ENCODE measurements at regions not wholly inside any gene's neighbourhood (a gene's known extent, or its start where the extent isn't known, plus 50 kb on each side); places are given as distances from the start of the nearest gene placed in this dataset.

DNA sequence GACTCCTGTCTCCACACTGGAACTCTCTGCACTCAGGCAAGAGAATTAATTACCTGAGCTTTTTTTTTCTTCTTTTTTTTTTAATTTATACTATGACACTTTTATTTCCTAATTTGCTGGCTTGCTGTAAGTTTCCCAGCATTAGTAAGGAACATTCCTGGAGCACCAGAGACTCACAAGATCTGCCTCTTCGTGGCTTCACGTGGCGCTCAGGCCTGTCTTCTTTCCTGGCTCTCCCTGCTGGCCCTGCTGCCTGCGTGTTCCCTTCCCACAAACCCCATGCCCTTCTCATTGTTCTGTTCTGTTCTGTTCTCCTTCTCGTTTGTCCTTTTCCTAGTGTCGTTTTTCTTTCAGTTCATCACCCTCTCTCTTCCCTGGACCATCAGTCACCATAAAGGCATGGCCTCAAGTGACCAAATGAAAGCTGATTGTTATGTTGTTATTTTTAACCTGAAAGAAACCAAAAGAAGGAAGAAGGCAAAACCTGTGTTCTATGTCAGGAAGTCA is 591.6 kb upstream of the PFKP start:
- no peak overlapping the region for H3K27ac Mint-ChIP-seq
- Histone ChIP-seq H3K36me3 (no peaks in the 10 kb centered on the region), H3K27me3 (no peaks in the 10 kb centered on the region), H3K4me2 (no peak overlapping the region), H3F3A (ENCODE audit: low read depth) (peaks cover 10% of the 10 kb centered on the region), H3K9me3 (ENCODE audit: low read depth) (no peaks in the 10 kb centered on the region), H2AFZ (replicated peaks) (no peak overlapping the region), H3K79me2 (ENCODE audit: low read depth) (no peaks in the 10 kb centered on the region), H3K27ac (no peak overlapping the region), H3K4me1 (peaks cover 21% of the 10 kb centered on the region), H4K20me1 (ENCODE audit: low read depth) (no peaks in the 10 kb centered on the region), H3K4me3 (no peak overlapping the region), H3K9ac (no peak overlapping the region)
- H3K4me1 Mint-ChIP-seq = peaks cover 5% of the 10 kb centered on the region
- peaks cover 2% of the 10 kb centered on the region for H3K27me3 Mint-ChIP-seq (ENCODE audit: insufficient read depth, low read depth)
- H3K36me3 Mint-ChIP-seq = no peaks in the 10 kb centered on the region
- TF ChIP-seq EZH2phosphoT487 (IDR thresholded peaks at IDR 0.05) = no peak
- TF ChIP-seq, protein P1, sequence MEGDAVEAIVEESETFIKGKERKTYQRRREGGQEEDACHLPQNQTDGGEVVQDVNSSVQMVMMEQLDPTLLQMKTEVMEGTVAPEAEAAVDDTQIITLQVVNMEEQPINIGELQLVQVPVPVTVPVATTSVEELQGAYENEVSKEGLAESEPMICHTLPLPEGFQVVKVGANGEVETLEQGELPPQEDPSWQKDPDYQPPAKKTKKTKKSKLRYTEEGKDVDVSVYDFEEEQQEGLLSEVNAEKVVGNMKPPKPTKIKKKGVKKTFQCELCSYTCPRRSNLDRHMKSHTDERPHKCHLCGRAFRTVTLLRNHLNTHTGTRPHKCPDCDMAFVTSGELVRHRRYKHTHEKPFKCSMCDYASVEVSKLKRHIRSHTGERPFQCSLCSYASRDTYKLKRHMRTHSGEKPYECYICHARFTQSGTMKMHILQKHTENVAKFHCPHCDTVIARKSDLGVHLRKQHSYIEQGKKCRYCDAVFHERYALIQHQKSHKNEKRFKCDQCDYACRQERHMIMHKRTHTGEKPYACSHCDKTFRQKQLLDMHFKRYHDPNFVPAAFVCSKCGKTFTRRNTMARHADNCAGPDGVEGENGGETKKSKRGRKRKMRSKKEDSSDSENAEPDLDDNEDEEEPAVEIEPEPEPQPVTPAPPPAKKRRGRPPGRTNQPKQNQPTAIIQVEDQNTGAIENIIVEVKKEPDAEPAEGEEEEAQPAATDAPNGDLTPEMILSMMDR (IDR thresholded peaks at IDR 0.05) = no peak
- TF ChIP-seq EZH2 (IDR thresholded peaks at IDR 0.05) = no peak
- DNase-seq (ENCODE audit: low spot score) = no peak
- H3K9me3 Mint-ChIP-seq = peaks cover 11% of the 10 kb centered on the region
- no peak overlapping the region for H3K4me3 Mint-ChIP-seq

DNA sequence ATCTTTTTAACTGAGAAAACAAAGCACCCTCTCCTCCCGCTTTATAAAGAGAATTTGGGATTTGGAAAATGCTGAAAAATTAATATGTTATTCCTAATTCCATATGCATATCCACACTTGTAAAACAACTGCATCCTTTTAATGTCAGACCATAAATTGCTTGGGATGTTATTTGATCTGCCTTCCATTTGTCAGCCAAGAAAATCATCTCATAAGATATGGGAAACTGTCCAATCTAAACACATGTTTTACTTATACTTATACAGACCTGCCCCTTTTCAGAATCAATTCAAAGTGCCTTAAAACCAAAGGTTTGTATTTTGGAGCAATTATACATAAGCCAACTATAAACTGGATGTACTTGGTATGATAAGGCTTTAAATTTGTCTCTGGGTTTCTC is 595.5 kb upstream of the PFKP start:
- Histone ChIP-seq H3K9ac (no peak overlapping the region), H3K36me3 (no peaks in the 10 kb centered on the region), H3K4me1 (peaks cover 7% of the 10 kb centered on the region), H3K79me2 (ENCODE audit: low read depth) (no peaks in the 10 kb centered on the region), H3K9me3 (ENCODE audit: low read depth) (no peaks in the 10 kb centered on the region), H3K4me3 (no peak overlapping the region), H3K4me2 (no peak overlapping the region), H3K27ac (no peak overlapping the region), H3F3A (ENCODE audit: low read depth) (peaks cover 1% of the 10 kb centered on the region), H2AFZ (replicated peaks) (no peak overlapping the region), H4K20me1 (ENCODE audit: low read depth) (no peaks in the 10 kb centered on the region), H3K27me3 (no peaks in the 10 kb centered on the region)
- Mint-ChIP-seq H3K27ac (no peak overlapping the region), H3K27me3 (ENCODE audit: insufficient read depth, low read depth) (peaks cover 6% of the 10 kb centered on the region), H3K36me3 (no peaks in the 10 kb centered on the region), H3K4me3 (no peak overlapping the region), H3K9me3 (peaks cover 11% of the 10 kb centered on the region), H3K4me1 (peaks cover under 1% of the 10 kb centered on the region)
- DNase-seq (ENCODE audit: low spot score) = no peak
- TF ChIP-seq, protein P1 (IDR thresholded peaks at IDR 0.05) = no peak
- TF ChIP-seq EZH2 (IDR thresholded peaks at IDR 0.05) (no peak), EZH2phosphoT487 (IDR thresholded peaks at IDR 0.05) (no peak)

DNA sequence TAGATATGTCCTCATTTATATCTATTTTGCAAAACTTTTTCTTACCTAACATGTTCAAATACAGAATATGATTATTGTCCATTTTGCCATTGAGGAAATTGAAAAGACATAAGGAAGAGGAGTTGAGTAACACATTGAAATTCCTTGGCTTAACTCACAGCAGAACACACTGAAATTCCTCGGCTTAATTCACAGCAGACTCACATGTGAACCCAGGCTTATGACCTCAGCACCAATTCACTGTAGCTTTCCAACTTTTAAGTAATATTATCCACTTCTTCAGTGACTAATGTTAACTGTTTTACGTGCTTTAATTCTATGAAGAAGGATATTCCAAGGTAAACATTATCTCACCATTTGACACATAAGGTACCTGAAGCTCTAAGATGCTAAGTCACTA is 597.5 kb upstream of the PFKP start:
- no peak for DNase-seq (ENCODE audit: low spot score)
- Histone ChIP-seq H3K9me3 (ENCODE audit: low read depth) (no peaks in the 10 kb centered on the region), H4K20me1 (ENCODE audit: low read depth) (no peaks in the 10 kb centered on the region), H3K27ac (no peak overlapping the region), H3K4me3 (no peak overlapping the region), H3K4me2 (no peak overlapping the region), H3K27me3 (no peaks in the 10 kb centered on the region), H3K9ac (no peak overlapping the region), H3F3A (ENCODE audit: low read depth) (no peaks in the 10 kb centered on the region), H3K4me1 (no peaks in the 10 kb centered on the region), H3K79me2 (ENCODE audit: low read depth) (no peaks in the 10 kb centered on the region), H3K36me3 (no peaks in the 10 kb centered on the region), H2AFZ (replicated peaks) (no peak overlapping the region)
- Mint-ChIP-seq H3K9me3 (peaks cover 20% of the 10 kb centered on the region), H3K36me3 (no peaks in the 10 kb centered on the region), H3K27ac (no peak overlapping the region), H3K27me3 (ENCODE audit: insufficient read depth, low read depth) (peaks cover 6% of the 10 kb centered on the region), H3K4me3 (no peak overlapping the region), H3K4me1 (no peaks in the 10 kb centered on the region)
- TF ChIP-seq EZH2 (IDR thresholded peaks at IDR 0.05) = no peak
- TF ChIP-seq, protein P1 (IDR thresholded peaks at IDR 0.05) = no peak
- no peak for TF ChIP-seq EZH2phosphoT487 (IDR thresholded peaks at IDR 0.05)
